ENCODE measurements at regions not wholly inside any gene's neighbourhood (a gene's known extent, or its start where the extent isn't known, plus 50 kb on each side); places are given as distances from the start of the nearest gene placed in this dataset.

GRCh38 chr6:95232446-95232845 is 344.9 kb upstream of the MANEA start:
- H2AFZ ChIP-seq (ENCODE audit: low read length) = no peak overlapping the region
- BruUV-seq (replicated peaks) = no TSS peak
- no peak for ATAC-seq

More at GRCh38 chr6:95232446-95232845, 344.9 kb upstream of the MANEA start:
- Histone ChIP-seq H3K36me3 (replicated peaks in 1 of 2; ENCODE audit: control insufficient read depth in 1 of 2, insufficient read depth in 2 of 2, low read length in 2 of 2) (no peaks in the 10 kb centered on the region), H3K4me1 (ENCODE audit: insufficient read depth, low read length) (no peaks in the 10 kb centered on the region), H3K9ac (ENCODE audit: insufficient read depth, low read depth, low read length) (no peak overlapping the region), H3K9me3 (ENCODE audit: low read length) (no peaks in the 10 kb centered on the region), H3K27me3 (ENCODE audit: control insufficient read depth in 1 of 2, insufficient read depth in 2 of 2, low read length in 2 of 2) (no peaks in the 10 kb centered on the region), H3K4me3 (replicated peaks in 1 of 3; ENCODE audit: insufficient read depth in 1 of 3, low read depth in 2 of 3, low read length in 3 of 3) (no peak overlapping the region), H4K20me1 (ENCODE audit: insufficient read depth, low read length) (no peaks in the 10 kb centered on the region), H3K4me2 (ENCODE audit: low read depth, low read length) (no peak overlapping the region), H3K79me2 (ENCODE audit: insufficient read depth, low read length) (no peaks in the 10 kb centered on the region), H3K27ac (ENCODE audit: extremely low read length, insufficient read depth, low read length) (no peak overlapping the region)
- FAIRE-seq = no peak
- TF ChIP-seq HIVEP1 (CRISPR knock-in tag; IDR thresholded peaks at IDR 0.05) (no peak), SMAD3 (CRISPR knock-in tag; IDR thresholded peaks at IDR 0.05) (no peak), MLXIP (CRISPR knock-in tag; IDR thresholded peaks at IDR 0.05; ENCODE audit: borderline replicate concordance) (no peak), NR2C2 (CRISPR knock-in tag; IDR thresholded peaks at IDR 0.05; ENCODE audit: borderline replicate concordance) (no peak), ATF1 (CRISPR knock-in tag; IDR thresholded peaks at IDR 0.05) (no peak), ZBTB14 (CRISPR knock-in tag; IDR thresholded peaks at IDR 0.05) (no peak), NR3C1 (CRISPR knock-in tag; IDR thresholded peaks at IDR 0.05) (no peak), CREBL2 (CRISPR knock-in tag; IDR thresholded peaks at IDR 0.05; ENCODE audit: borderline replicate concordance) (no peak), AKAP8 (CRISPR knock-in tag; IDR thresholded peaks at IDR 0.05) (no peak)
- in situ Hi-C loops (cut with HindIII; ENCODE audit: extremely low pct_ligation_motif_present, low pct_unique_long_range_greater_than_20kb) = no loop called here
- no peak for DNase-seq (ENCODE audit: low spot score)
- WGBS (ENCODE audit: low lambda C conversion rate) = 46% methylated on average over 4 of the region's 4 CpGs
- POLR2A ChIA-PET = no interaction called here
- CTCF ChIA-PET (ENCODE audit: low intra/inter-chr PET ratio, low total read pairs) = no interaction called here
- intact Hi-C loops (cut with micrococcal nuclease; ENCODE audit: unreplicated experiment) = no loop called here
